NCI-H748 (cell line): ENCODE measurements at regions not wholly inside any gene's neighbourhood (a gene's known extent, or its start where the extent isn't known, plus 50 kb on each side); places are given as distances from the start of the nearest gene placed in this dataset.

Experiments
- DNase-seq: peaks from one replicate; lab custom pipeline; 2025; ENCODE audit not compliant: unreplicated experiment; lab: John Stamatoyannopoulos, UW

DNA sequence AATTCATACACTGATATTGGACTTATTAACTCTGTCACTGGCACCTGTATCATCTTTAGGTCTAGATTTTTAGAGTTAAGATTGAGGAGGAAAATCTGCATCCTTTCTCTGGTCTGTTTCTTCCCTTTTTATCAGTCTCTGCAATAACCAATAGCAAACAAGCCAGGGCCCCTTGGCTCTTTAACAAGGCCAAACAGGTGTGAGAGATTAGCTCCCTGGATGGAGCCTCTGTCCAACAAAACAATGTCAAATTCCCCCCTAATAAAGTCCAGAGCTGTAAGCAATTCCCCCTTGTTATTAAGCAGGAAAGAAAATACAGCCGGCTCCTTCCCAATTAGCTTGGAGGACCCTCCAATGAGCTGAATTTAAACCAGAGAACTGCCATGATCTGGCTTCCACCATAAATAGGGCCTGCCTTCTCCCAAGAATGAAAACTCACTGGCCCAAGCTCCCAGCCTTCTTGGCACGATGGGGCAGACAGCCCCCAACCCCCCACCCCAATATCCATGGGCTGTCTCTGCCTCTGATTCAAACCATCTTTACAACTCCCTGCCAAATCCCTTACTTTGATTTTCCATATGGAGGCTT lies 56.1 kb upstream of the SOX9 start:
- DNase-seq = no peak

- no peak for DNase-seq
Observed at GRCh38 chr17:72065556-72065955, 55.3 kb upstream of the SOX9 start.

DNA sequence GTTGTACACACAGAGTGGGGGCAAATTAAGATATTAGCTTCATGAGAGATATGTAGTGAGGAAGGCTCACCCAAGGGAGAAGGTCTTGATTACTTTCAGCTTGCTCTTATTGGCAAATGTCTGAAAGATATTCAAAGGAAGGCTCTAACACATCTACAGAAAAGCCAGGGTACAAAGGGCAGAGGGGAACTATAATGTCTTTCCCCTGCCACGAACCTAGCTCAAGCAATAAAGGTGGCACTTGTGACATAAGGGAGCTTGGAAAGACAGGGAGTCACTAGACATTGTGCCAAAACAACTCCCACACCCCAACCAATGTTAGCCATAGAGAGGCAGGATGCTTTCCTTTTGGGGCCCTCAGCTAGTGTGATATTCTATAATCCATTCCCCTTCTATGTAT lies 52.2 kb upstream of the SOX9 start:
- no peak for DNase-seq

DNA sequence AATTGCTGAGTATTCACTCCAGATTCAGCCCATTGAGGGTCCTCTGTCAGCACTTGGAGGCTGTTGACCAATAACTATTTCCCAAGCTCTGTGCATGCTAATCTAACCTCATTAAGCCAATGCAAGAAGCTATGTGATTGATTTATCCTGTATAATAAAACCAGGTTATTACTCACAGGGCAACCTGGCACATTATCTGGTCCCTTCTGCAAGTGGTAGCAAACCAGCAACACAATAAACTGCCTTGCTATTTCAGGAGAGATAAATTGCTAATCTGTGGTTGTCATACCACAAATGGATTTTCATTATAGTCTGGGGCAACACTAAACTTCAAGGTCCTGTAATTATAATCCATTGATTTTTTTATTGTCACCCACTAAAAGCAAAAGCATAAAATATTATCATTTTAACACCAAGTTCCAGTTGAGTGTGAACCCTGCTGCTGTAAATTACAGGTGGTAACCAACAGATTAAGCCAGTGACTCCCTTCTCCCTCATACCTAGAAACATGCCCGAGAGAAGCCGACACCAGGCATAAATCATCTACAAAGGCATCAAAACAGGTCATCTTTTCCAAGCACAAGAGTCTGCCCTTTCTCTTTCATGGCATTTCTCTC lies 51.1 kb upstream of the SOX9 start:
- DNase-seq = no peak
